ENCODE measurements at regions not wholly inside any gene's neighbourhood (a gene's known extent, or its start where the extent isn't known, plus 50 kb on each side); places are given as distances from the start of the nearest gene placed in this dataset.

DNA sequence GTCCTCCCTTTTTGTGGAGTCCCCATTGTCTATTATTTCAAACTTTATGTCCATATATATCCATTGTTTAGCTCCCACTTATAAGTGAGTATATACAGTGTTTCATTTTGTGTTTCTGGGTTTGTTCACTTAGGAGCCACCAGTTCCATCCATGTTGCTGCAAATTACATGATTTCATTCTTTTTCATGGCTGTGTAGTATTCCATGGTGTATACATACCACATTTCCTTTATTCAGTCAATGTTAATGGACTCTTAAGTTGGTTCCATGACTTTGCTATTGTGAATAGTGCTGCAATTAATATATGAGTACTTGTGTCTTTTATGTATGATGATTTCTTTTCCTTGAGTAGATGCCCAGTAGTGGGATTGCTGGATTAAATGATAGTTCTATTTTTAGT, 329.1 kb downstream of the AR start:
- ATAC-seq (no peak), DNase-seq (no peak)
- no peak overlapping the region for H3K27ac ChIP-seq
- TF ChIP-seq, protein P1, sequence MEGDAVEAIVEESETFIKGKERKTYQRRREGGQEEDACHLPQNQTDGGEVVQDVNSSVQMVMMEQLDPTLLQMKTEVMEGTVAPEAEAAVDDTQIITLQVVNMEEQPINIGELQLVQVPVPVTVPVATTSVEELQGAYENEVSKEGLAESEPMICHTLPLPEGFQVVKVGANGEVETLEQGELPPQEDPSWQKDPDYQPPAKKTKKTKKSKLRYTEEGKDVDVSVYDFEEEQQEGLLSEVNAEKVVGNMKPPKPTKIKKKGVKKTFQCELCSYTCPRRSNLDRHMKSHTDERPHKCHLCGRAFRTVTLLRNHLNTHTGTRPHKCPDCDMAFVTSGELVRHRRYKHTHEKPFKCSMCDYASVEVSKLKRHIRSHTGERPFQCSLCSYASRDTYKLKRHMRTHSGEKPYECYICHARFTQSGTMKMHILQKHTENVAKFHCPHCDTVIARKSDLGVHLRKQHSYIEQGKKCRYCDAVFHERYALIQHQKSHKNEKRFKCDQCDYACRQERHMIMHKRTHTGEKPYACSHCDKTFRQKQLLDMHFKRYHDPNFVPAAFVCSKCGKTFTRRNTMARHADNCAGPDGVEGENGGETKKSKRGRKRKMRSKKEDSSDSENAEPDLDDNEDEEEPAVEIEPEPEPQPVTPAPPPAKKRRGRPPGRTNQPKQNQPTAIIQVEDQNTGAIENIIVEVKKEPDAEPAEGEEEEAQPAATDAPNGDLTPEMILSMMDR (IDR thresholded peaks at IDR 0.05): no peak
- TF ChIP-seq POLR2A (IDR thresholded peaks at IDR 0.05): no peak
- H3K4me1 ChIP-seq: no peaks in the 10 kb centered on the region
- H3K9me3 ChIP-seq: no peaks in the 10 kb centered on the region
- H3K27me3 ChIP-seq: no peaks in the 10 kb centered on the region
- no peaks in the 10 kb centered on the region for H3K36me3 ChIP-seq (replicated peaks in 1 of 2; ENCODE audit: insufficient read depth in 1 of 2, low read depth in 2 of 2)
- H3K4me3 ChIP-seq: no peak overlapping the region
- intact Hi-C loops (cut with DNase I): no loop called here

DNA sequence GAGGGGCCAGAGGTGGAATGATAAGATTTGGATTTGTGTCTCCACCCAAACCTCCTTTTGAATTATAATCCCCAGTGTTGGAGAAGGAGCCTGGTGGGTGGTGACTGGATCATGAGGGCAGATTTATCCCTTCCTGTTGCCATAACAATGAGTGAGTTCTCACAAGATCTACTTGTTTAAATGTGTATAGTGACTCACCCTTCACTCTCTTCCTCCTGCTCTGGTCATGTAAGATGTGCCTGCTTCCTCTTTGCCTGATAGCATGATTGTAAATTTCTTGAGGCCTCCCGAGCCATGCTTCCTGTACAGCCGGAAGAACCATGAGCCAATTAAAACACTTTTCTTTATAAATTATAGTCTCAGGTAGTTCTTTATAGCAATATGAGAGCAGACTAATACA, 348.6 kb downstream of the AR start:
- H3K27ac ChIP-seq: no peak overlapping the region
- intact Hi-C loops (cut with DNase I): no loop called here
- DNase-seq: no peak

DNA sequence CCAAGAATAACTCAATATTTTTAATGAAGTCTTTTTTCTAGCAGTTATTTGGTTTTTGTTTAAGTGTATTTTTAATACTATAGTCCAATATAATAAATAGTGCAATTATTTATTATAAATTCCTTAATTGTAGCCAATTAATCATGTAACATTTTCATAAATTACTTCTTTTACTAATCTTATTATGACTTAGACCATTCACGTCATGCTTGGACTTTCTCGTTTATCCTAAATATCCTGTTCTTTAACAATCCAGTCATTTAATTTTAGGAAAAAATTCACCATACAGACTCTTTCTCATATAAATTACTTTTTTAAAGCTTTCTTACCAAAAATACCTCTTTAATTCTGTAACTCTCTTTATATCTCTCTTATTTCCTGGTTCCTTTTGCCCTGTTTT, 350.1 kb downstream of the AR start:
- no peak for DNase-seq
- Histone ChIP-seq H3K27me3 (no peaks in the 10 kb centered on the region), H3K36me3 (replicated peaks in 1 of 2; ENCODE audit: insufficient read depth in 1 of 2, low read depth in 2 of 2) (no peaks in the 10 kb centered on the region), H3K27ac (no peak overlapping the region), H3K4me3 (no peak overlapping the region), H3K9me3 (no peaks in the 10 kb centered on the region), H3K4me1 (no peaks in the 10 kb centered on the region)
- intact Hi-C loops (cut with DNase I): no loop called here
- 47 to 65% methylated on average over 2 of the region's 2 CpGs for WGBS, 2 donors
- no peak for ATAC-seq
- no peak for TF ChIP-seq POLR2A (IDR thresholded peaks at IDR 0.05)
- TF ChIP-seq, protein P1 (IDR thresholded peaks at IDR 0.05): no peak

More for the DNA sequence above, 348.6 kb downstream of the AR start:
- Histone ChIP-seq H3K4me3 (no peak overlapping the region), H3K36me3 (replicated peaks in 1 of 2; ENCODE audit: insufficient read depth in 1 of 2, low read depth in 2 of 2) (no peaks in the 10 kb centered on the region), H3K4me1 (no peaks in the 10 kb centered on the region), H3K27me3 (no peaks in the 10 kb centered on the region), H3K9me3 (no peaks in the 10 kb centered on the region)
- ATAC-seq: no peak
- WGBS, 2 donors: 22 to 56% methylated on average over 2 of the region's 2 CpGs
- no peak for TF ChIP-seq POLR2A (IDR thresholded peaks at IDR 0.05)
- TF ChIP-seq, protein P1 (IDR thresholded peaks at IDR 0.05): no peak

DNA sequence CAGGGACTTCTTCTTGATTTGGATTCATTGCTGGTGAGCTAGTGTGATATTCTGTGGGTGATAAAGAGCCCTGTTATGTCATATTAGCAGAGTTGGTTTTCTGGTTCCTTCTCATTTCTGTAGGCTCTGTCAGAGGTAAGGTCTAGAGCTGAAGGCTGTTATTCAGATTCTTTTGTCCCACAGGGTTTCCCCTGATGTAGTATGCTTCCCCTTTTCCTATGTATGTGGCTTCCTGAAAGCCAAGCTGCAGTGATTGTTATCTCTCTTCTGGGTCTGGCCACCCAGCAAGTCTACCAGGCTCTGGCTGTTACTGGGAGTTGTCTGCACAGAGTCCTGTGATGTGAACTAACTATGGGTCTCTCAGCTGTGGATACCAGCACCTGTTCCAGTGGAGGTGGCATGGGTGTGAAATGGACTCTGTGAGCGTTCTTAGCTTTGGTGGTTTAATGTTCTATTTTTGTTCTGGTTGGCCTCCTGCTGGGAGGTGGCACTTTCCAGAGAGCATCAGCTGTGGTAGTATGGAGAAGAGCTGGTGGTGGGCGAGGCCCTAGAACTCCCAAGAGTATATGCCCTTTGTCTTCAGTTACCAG, 373.7 kb downstream of the AR start:
- no peak for TF ChIP-seq POLR2A (IDR thresholded peaks at IDR 0.05)
- TF ChIP-seq, protein P1 (IDR thresholded peaks at IDR 0.05): no peak
- ATAC-seq (no peak), DNase-seq (no peak)
- intact Hi-C loops (cut with DNase I): no loop called here
- WGBS, 2 donors: 38 to 52% methylated on average over 2 of the region's 2 CpGs
- Histone ChIP-seq H3K27me3 (no peaks in the 10 kb centered on the region), H3K27ac (no peak overlapping the region), H3K4me1 (no peaks in the 10 kb centered on the region), H3K4me3 (no peak overlapping the region), H3K36me3 (replicated peaks in 1 of 2; ENCODE audit: insufficient read depth in 1 of 2, low read depth in 2 of 2) (no peaks in the 10 kb centered on the region), H3K9me3 (no peaks in the 10 kb centered on the region)

DNA sequence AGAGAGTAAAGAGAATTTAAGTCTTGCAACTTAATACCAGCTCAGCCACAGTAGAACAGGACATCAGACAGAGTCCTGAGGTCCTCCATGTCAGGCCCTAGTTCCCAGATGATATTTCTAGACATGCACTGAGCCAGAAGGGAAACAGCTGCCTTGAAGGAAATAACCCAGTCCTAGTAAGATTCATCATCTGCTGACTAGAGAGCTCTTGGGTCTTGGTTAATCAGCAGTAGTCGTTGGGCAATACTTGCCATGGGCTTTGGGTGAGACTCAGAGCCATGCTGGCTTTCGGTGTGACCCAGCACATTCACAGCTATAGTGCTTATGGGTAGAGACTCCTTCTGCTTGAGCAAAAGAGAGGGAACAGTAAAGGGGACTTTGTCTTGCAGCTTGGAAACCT, 379.1 kb downstream of the AR start:
- DNase-seq (peak in 1 of 4 donors; percentile 2), ATAC-seq (no peak)
- H3K9me3 ChIP-seq: no peaks in the 10 kb centered on the region
- intact Hi-C loops (cut with DNase I): no loop called here
- H3K4me3 ChIP-seq: no peak overlapping the region
- H3K4me1 ChIP-seq: no peaks in the 10 kb centered on the region
- TF ChIP-seq POLR2A (IDR thresholded peaks at IDR 0.05): no peak
- TF ChIP-seq, protein P1 (IDR thresholded peaks at IDR 0.05): no peak
- H3K36me3 ChIP-seq (replicated peaks in 1 of 2; ENCODE audit: insufficient read depth in 1 of 2, low read depth in 2 of 2): no peaks in the 10 kb centered on the region
- WGBS, 2 donors: 52% methylated on average over 2 of the region's 2 CpGs; no CpG with 5 or more reads in 1 of the 2 donors
- H3K27ac ChIP-seq: no peak overlapping the region
- no peaks in the 10 kb centered on the region for H3K27me3 ChIP-seq

All from body of pancreas (tissue), 4 donors.